ENCODE measurements at regions not wholly inside any gene's neighbourhood (a gene's known extent, or its start where the extent isn't known, plus 50 kb on each side); places are given as distances from the start of the nearest gene placed in this dataset.

GRCh38 chr4:37517326-37517725 lies 168.8 kb downstream of the RELL1 start:
- TF ChIP-seq RXRA (IDR thresholded peaks at IDR 0.05; ENCODE audit: insufficient read depth, low read depth, low read length) (no peak), POLR2AphosphoS5 (IDR thresholded peaks at IDR 0.05; ENCODE audit: low read depth, low read length) (no peak)

All from H1 (cell line).